HG03045 (cell line): ENCODE measurements at regions not wholly inside any gene's neighbourhood (a gene's known extent, or its start where the extent isn't known, plus 50 kb on each side); places are given as distances from the start of the nearest gene placed in this dataset.
"Not testable (repeated sequence)": the region's sequence is repeated elsewhere in the genome, so short reads cannot be mapped to it uniquely, and the experiment has no call there.

Source experiments
- ATAC-seq: cut with Tn5 transposase; IDR thresholded peaks from one replicate; pipeline ENCODE4 v1.9.1; 2021; ENCODE audit warnings: mild to moderate bottlenecking, moderate library complexity; ENCODE audit not compliant: unreplicated experiment

DNA sequence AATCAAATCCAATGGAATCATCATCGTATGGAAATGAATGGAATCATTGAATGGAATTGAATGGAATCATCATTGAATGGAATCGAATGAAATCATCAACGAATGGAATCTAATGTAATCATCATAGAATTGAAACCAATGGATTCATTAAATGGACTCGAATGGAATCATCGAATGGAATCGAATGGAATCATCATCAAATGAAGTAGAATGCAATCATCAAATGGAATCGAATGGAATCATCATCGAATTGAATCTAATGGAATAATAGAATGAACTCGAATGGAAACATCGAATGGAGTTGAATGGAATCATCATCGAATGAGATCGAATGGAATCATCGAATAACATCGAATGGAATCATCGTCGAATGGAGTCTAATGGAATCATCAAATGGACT is 232.8 kb downstream of the SHCBP1 start:
- not testable (repeated sequence) for ATAC-seq

DNA sequence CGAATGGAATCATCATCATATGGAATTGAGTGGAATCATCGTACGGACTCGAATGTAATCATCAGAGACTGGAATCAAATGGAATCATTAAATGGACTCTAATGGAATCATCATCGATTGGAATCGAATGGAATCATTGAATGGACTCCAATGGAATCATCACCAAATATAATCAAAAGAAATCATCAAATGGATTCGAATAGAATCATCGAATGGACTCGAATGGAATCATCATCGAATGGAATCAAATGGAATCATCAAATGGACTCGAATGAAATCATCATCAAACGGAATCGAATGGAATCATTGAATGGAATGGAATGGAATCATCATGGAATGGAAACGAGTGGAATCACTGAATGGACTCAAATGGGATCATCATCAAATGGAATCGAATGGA is 233.5 kb downstream of the SHCBP1 start:
- ATAC-seq: not testable (repeated sequence)

DNA sequence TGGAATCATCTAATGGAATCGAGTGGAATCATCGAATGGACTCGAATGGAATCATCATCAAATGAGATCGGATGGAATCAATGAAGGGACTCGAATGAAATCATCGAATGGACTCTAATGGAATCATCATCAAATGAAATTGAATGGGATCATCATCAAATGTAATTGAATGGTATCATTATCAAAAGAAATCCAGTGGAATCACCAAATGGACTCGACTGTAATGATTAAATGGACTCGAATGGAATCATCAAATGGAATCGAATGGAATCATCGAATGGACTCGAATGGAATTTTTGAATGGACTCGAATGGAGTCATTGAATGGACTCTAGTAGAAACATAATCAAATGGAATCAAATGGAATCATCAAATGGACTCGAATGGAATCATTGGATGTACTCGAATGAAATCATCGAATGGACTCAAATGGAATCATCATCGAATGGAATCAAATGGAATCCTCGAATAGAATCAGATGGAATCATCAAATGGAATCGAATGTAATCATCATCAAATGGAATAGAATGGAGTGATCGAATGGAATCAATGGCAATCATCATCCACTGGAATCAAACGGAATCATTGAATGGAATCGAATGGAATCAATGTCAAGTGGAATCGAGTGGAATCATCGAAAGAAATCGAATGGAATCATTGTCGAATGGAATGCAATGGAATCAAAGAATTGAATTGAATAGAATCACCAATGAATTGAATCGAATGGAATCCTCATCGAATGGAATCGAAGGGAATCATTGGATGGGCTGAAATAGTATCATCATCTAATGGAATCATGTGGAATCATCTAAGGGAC is 234.2 kb downstream of the SHCBP1 start:
- ATAC-seq: peak; percentile 4

DNA sequence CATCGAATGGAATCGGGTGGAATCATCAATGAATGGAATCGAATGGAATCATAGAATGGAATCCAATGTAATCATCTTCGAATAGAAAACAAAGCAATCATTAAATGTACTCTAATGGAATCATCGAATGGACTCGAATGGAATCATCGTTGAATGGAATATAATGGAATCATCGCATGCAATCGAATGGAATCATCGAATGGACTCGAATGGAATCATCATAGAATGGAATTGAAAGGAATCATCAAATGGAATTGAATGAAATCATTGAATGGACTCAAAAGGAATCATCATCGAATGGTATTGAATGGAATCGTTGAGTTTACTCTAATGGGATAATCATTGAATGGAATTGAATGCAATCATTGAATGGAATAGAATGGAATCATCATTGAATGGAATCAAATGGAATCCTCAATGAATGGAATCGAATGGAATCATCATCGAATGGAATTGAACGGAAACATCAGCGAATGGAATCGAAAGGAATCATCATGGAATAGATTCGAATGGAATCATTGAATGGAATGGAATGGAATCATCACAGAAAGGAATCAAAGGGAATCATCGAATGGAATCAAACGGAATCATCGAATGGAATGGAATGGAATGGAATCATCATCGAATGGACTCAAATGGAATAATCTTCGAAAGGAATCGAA is 234.9 kb downstream of the SHCBP1 start:
- ATAC-seq: not testable (repeated sequence)

DNA sequence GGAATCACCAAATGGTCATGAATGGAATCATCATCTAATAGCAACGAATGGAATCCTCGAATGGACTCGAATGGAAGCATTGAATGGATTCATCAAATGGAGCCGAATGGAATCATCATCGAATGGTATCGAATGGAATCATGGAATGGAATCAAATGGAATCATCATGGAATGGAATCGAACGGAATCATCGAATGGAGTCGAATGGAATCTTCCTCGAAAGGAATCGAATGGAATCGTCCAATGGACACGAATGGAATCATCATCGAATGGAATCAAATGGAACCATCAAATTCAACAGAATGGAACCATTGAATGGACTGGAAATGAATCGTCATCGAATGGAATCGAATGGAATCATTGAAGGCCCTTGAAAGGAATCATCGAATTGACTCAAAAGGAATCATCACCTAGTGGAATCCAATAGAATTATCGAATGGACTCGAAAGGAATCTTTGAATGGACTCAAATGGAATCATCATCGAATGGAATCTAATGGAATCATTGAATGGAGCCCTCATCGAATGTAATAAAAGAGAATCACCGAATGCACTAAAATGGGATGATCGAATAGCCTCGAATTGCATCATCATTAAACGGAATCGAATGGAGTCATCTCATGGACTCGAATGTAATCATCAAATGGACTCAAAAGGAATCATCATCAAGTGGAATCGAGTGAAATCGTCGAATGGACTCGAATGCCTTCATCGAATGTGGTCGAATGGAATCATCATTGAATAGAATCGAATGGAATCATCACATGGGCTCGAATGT is 236.7 kb downstream of the SHCBP1 start:
- ATAC-seq: not testable (repeated sequence)

DNA sequence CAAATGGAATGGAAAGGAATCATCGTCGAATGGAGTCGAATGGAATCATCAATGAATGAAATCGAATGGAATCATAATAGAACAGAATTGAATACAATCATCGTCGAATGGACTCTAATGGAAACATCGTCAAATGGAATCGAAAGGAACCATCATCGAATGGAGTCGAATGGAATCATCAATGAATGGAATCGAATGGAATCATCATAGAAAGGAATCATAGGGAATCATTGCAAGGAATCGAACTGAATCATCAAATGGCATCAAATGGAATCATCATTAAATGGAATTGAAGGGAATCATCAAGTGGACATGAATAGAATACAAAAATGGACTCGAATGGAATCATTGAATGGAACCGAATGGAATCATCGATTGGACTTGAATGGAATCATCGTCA is 237.6 kb downstream of the SHCBP1 start:
- ATAC-seq: not testable (repeated sequence)

DNA sequence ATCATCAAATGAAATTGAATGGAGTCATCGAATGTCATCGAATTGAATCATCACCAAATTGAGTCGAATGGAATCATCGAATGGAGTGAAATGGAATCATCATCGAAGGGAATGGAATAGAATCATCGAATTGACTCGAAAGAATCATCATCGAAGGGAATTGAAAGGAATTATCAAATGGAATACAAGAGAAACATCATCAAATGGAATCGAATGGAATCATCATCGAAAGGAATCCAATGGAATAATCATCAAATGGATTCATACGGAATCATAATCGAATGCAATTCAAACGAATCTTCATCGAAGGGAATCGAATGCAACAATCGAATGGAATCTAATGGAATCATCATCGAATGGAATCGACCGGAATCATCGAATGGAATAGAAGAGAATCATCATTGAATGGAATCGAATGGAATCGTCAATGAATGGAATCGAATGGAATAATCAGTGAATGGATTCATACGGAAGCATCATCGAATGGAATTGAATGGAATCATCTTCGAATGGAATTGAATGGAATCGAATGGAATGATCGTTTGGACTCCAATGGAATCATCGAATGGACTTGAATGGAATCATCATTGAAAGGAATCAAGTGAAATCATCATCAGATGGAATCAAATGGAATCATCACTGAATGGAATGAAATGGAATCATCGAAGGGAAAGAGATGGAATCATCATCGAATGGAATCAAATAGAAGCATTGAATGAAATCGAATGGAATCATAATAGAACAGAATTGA is 238.2 kb downstream of the SHCBP1 start:
- ATAC-seq: not testable (repeated sequence)

DNA sequence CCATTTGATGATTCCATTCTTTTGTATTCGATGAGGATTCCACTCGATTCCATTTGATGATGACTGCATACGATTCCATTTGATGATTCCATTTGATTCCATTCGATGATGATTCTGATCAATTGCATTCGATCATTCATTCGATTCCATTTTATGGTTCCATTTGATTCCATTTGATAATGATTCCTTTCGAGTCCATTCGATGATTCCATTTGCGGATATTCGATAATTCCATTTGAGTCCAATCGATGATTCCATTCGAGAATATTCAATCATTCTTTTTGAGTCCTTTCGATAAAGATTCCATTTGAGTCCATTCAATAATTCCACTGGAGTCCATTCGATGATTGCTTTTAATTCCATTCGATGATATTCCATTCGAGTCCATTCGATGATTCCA is 239.1 kb downstream of the SHCBP1 start:
- not testable (repeated sequence) for ATAC-seq

DNA sequence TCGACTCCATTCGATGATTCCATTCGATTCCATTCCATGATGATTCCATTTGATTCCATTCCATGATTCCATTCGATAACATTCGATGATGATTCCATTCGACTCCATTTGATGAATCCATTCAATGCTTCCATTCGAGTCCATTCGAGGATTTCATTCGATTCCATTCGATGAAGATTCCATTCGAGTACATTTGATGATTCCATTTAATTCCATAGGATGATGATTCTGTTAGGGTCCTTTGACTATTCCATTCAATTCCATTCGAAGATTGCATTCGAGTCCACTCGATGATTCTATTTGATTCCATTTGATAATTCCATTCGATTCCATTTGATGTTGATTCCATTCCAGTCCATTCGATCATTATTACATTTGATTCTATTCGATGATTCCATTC is 239.8 kb downstream of the SHCBP1 start:
- not testable (repeated sequence) for ATAC-seq
